Gastroesophageal sphincter (tissue), 4 donors: ENCODE measurements at regions not wholly inside any gene's neighbourhood (a gene's known extent, or its start where the extent isn't known, plus 50 kb on each side); places are given as distances from the start of the nearest gene placed in this dataset.

Source experiments
- ATAC-seq: fragments of 150-250 bp; one replicate; pipeline ENCODE4 v1.9.1; 2016; ENCODE audit warnings: mild to moderate bottlenecking, moderate library complexity
- H3K27ac ChIP-seq, 4 donors: fragments of 200-600 bp; sonication (generic) in 3 of 4; 1 replicate in 3 of 4; 2 replicates in 1 of 4; pipeline ENCODE4 v1.5.1; 2016 to 2019
- H3K27me3 ChIP-seq: fragments of 200-600 bp; sonication (generic); one replicate; pipeline ENCODE4 v1.5.1; 2019
- H3K36me3 ChIP-seq, 2 donors: fragments of 200-600 bp; sonication (generic); one replicate each; pipeline ENCODE4 v1.5.1; 2019; ENCODE audit warnings: control low read depth in 1 of 2
- H3K4me1 ChIP-seq, 3 donors: fragments of 200-600 bp; sonication (generic); 1 replicate in 2 of 3; 2 replicates in 1 of 3; pipeline ENCODE4 v1.5.1; 2016 to 2019; ENCODE audit warnings: control low read depth in 2 of 3
- H3K4me3 ChIP-seq, 2 donors: fragments of 200-600 bp; sonication (generic); one replicate each; pipeline ENCODE4 v1.5.1; 2019; ENCODE audit warnings: mild to moderate bottlenecking in 1 of 2, moderate library complexity in 1 of 2
- H3K9me3 ChIP-seq, 3 donors: fragments of 200-600 bp; sonication (generic); one replicate each; pipeline ENCODE4 v1.5.1; 2017 to 2019; ENCODE audit warnings: control low read depth in 2 of 3
- CTCF ChIP-seq, 4 experiments: fragments of 200-600 bp in 2 of 4; fragments of 450-650 bp in 2 of 4; sonication (generic) in 1 of 4; IDR thresholded peaks; one replicate each; pipeline ENCODE4 v1.5.1; 2017 to 2019; ENCODE audit warnings: antibody characterized with exemption in 4 of 4, mild to moderate bottlenecking in 2 of 4, moderate library complexity in 2 of 4
- EP300 ChIP-seq: sonication (generic); formaldehyde crosslinking; IDR thresholded peaks from one replicate; pipeline ENCODE4 v1.6.1; 2017; ENCODE audit warnings: antibody characterized with exemption, mild to moderate bottlenecking
- POLR2A ChIP-seq, 2 donors: fragments of 450-650 bp; IDR thresholded peaks; one replicate each; pipeline ENCODE4 v1.6.1; 2017; ENCODE audit warnings: antibody characterized with exemption in 2 of 2, mild to moderate bottlenecking in 2 of 2, moderate library complexity in 1 of 2
- POLR2AphosphoS5 ChIP-seq: sonication (generic); formaldehyde crosslinking; IDR thresholded peaks from one replicate; pipeline ENCODE4 v1.6.1; 2017; ENCODE audit warnings: antibody characterized with exemption
- WGBS, 2 donors: methylation state at CpG; one replicate each; pipeline ENCODE4 v1.1.5; 2018; ENCODE audit warnings: low coverage in 1 of 2; 5-methylcytosine and 5-hydroxymethylcytosine counted together

- Histone ChIP-seq H3K27me3 (no peaks in the 10 kb centered on the region), H3K36me3 (no peaks in the 10 kb centered on the region), H3K27ac (no peak overlapping the region), H3K4me3 (no peak overlapping the region), H3K4me1 (peaks cover 0 to 9% (median 0%) of the 10 kb centered on the region in 3 donors), H3K9me3 (no peaks in the 10 kb centered on the region)
- 76 to 95% methylated on average over 3 of the region's 3 CpGs for WGBS, 2 donors
- TF ChIP-seq CTCF (IDR thresholded peaks at IDR 0.05) (no peak), POLR2AphosphoS5 (no peak), EP300 (no peak), POLR2A (IDR thresholded peaks at IDR 0.05) (no peak)
- ATAC-seq, result no peak
These were observed 58.9 kb upstream of the ARHGAP32 start for GRCh38 chr11:129251067-129251466.

GRCh38 chr11:129249923-129250322 is 57.8 kb upstream of the ARHGAP32 start:
- ATAC-seq, result no peak
- 100% methylated on average over 2 of the region's 2 CpGs; no CpG with 5 or more reads in 1 of the 2 donors for WGBS, 2 donors
- H3K27ac ChIP-seq, result no peak overlapping the region
- H3K4me3 ChIP-seq, result no peak overlapping the region
- H3K4me1 ChIP-seq, result peaks cover 0 to 9% (median 0%) of the 10 kb centered on the region in 3 donors
- TF ChIP-seq EP300 (no peak), POLR2A (IDR thresholded peaks at IDR 0.05) (no peak), CTCF (IDR thresholded peaks at IDR 0.05) (no peak), POLR2AphosphoS5 (no peak)
- no peaks in the 10 kb centered on the region for H3K27me3 ChIP-seq
- no peaks in the 10 kb centered on the region for H3K9me3 ChIP-seq
- H3K36me3 ChIP-seq, result no peaks in the 10 kb centered on the region

- no peak for ATAC-seq
- Histone ChIP-seq H3K27ac (no peak overlapping the region), H3K4me1 (peaks cover 0 to 9% (median 0%) of the 10 kb centered on the region in 3 donors), H3K27me3 (no peaks in the 10 kb centered on the region), H3K36me3 (no peaks in the 10 kb centered on the region), H3K9me3 (no peaks in the 10 kb centered on the region), H3K4me3 (no peak overlapping the region)
- WGBS, 2 donors, result 76 to 93% methylated on average over 4 of the region's 4 CpGs
- TF ChIP-seq EP300, result no peak
- no peak for TF ChIP-seq POLR2AphosphoS5
- TF ChIP-seq POLR2A (IDR thresholded peaks at IDR 0.05), result no peak
- TF ChIP-seq CTCF (IDR thresholded peaks at IDR 0.05), result no peak
These were observed 57.2 kb upstream of the ARHGAP32 start for GRCh38 chr11:129249351-129249750.

GRCh38 chr11:129248618-129249017 is 56.5 kb upstream of the ARHGAP32 start:
- H3K27ac ChIP-seq, result no peak overlapping the region
- 64 to 80% methylated on average over 3 to 4 of the region's 4 CpGs for WGBS, 2 donors
- no peak for ATAC-seq
- no peaks in the 10 kb centered on the region for H3K27me3 ChIP-seq
- no peaks in the 10 kb centered on the region for H3K9me3 ChIP-seq
- no peaks in the 10 kb centered on the region for H3K36me3 ChIP-seq
- no peak for TF ChIP-seq EP300
- TF ChIP-seq CTCF (IDR thresholded peaks at IDR 0.05), result no peak
- no peak for TF ChIP-seq POLR2A (IDR thresholded peaks at IDR 0.05)
- TF ChIP-seq POLR2AphosphoS5, result no peak
- H3K4me3 ChIP-seq, result no peak overlapping the region
- peaks cover 0 to 9% (median 0%) of the 10 kb centered on the region in 3 donors for H3K4me1 ChIP-seq

GRCh38 chr11:129247135-129247534 is 55.0 kb upstream of the ARHGAP32 start:
- ATAC-seq, result no peak
- WGBS, 2 donors, result 65 to 75% methylated on average over 1 of the region's 1 CpG
- no peaks in the 10 kb centered on the region for H3K9me3 ChIP-seq

More at GRCh38 chr11:129247135-129247534, 55.0 kb upstream of the ARHGAP32 start:
- TF ChIP-seq POLR2A (IDR thresholded peaks at IDR 0.05), result no peak
- peaks cover 0 to 9% (median 0%) of the 10 kb centered on the region in 3 donors for H3K4me1 ChIP-seq
- H3K27ac ChIP-seq, result no peak overlapping the region
- H3K36me3 ChIP-seq, result no peaks in the 10 kb centered on the region
- no peaks in the 10 kb centered on the region for H3K27me3 ChIP-seq
- no peak overlapping the region for H3K4me3 ChIP-seq
